D721Med (cell line): ENCODE measurements at regions not wholly inside any gene's neighbourhood (a gene's known extent, or its start where the extent isn't known, plus 50 kb on each side); places are given as distances from the start of the nearest gene placed in this dataset.

Experiments used
- DNase-seq: peaks from one replicate; pipeline ENCODE4 v3.0.0; 2011; ENCODE audit warnings: low spot score; ENCODE audit not compliant: insufficient read length
- FAIRE-seq: peaks from 2 replicates; lab custom pipeline; 2011; peaks lifted over from hg19 to GRCh38; lab: Jason Lieb, UNC
- TF ChIP-seq, protein P1 (sequence below): IDR thresholded peaks from 2 replicates; pipeline ENCODE4 v1.5.1; 2012; ENCODE audit warnings: mild to moderate bottlenecking, control low read depth; ENCODE audit not compliant: insufficient read depth; ENCODE audit errors: missing control alignments

DNA sequence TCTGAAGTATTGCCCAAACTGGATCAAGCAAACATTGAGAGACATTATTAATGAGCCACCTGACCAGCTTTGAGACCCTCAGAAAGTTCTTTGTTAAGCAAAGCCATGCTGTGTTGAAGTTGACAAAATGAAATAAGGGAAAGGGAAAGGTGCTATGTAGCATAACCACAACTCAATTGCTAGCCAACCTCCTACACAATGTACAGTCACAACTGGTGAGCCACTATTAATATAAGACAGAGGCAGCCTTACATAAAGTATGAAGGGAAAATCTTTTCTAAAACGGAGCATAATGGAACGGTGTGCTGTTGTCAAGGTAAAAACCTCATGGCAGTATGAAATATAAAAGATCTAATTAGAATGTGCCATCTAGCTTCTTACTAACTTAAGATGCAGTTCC is 375.8 kb upstream of the ST8SIA4 start:
- no peak for DNase-seq
- TF ChIP-seq, protein P1, sequence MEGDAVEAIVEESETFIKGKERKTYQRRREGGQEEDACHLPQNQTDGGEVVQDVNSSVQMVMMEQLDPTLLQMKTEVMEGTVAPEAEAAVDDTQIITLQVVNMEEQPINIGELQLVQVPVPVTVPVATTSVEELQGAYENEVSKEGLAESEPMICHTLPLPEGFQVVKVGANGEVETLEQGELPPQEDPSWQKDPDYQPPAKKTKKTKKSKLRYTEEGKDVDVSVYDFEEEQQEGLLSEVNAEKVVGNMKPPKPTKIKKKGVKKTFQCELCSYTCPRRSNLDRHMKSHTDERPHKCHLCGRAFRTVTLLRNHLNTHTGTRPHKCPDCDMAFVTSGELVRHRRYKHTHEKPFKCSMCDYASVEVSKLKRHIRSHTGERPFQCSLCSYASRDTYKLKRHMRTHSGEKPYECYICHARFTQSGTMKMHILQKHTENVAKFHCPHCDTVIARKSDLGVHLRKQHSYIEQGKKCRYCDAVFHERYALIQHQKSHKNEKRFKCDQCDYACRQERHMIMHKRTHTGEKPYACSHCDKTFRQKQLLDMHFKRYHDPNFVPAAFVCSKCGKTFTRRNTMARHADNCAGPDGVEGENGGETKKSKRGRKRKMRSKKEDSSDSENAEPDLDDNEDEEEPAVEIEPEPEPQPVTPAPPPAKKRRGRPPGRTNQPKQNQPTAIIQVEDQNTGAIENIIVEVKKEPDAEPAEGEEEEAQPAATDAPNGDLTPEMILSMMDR: no peak
- no peak for FAIRE-seq

DNA sequence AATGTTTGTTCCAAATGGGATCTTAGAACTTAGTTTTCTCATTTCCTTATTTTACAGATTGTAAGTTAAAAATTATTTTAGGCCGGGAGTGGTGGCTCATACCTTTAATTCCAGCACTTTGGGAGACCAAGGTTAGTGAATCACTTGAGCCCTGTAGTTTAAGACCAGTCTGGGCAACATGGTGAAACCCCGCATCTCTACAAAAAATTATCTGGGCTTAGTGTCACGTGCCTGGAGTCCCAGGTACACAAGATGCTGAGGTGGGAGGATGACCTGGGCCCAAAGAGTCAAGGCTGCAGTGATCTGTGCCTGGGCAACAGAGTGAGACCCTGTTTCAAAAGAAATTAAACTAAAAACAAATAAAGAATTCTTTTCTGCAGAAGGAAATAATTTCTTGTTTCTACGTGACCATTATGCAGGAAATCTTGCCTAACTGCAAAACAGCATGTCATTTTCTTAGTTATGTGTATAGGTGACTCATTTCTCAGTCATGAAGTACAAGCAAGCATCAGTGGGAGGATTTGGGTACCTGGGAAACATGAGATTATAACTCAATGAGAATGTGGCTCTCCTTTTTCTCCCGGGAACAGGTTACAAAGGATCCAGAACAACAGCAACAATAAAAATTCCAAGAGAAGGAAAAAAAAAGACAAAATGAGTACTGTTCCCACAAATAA is 375.1 kb upstream of the ST8SIA4 start:
- FAIRE-seq: no peak
- TF ChIP-seq, protein P1: no peak
- DNase-seq: no peak

DNA sequence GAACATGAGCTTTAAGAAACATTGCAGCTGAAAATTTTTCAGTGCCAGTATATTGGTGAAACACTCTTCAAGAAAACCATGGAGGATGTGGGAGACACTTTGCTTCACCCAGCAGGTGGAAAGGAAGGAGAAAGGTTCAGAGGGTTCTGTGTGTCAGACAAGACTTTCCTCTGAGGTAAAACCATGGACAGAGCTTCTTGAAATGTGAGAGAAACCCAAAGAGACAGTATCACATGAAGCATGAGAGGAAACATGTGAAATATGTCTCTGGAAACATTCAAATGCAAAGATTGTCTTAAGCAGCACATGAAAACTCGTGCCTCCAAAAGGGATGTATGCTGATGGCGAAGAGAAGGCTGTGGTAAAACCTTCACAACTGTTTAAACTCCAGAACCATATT is 368.9 kb upstream of the ST8SIA4 start:
- DNase-seq (no peak), FAIRE-seq (no peak)
- TF ChIP-seq, protein P1: no peak

DNA sequence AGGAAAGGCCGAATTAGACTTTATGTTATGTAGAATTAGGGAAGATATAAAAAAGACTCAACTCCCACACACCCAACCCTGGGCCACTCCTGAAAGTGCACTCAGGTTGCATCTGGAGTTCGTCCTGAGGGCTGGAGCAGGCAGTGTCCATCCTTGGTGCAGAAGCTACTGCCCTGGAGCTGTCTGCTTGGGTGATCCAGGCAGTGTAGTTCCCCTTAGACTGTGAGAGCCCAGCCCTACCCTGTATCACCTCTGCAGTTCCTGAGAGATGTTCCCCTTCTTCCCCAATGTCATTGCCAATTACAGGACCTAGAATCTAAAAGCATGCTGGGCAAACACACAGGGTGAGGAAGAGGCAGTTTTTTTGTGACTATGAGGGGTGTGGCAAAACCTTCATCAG is 368.3 kb upstream of the ST8SIA4 start:
- TF ChIP-seq, protein P1: no peak
- no peak for FAIRE-seq
- DNase-seq: no peak

DNA sequence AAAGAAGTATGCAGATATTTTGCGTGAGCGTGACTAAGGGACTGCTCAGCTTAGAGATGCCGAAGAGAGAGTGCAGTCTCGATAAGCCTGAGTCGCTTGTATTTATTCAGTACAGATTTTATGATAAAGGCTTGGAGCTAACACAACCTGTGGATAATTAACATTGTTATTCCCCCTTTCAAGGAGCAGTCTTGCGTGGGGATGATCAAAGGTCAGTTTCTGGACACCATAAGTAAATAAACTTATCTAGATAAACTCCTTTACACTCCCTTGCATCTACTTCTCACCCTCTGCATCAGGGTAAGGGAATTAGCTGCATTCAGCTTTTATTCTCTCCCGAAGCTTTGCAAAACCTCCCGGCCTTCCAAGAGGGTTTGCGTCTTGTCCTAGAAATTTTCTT is 357.8 kb upstream of the ST8SIA4 start:
- DNase-seq (no peak), FAIRE-seq (no peak)
- TF ChIP-seq, protein P1: no peak

DNA sequence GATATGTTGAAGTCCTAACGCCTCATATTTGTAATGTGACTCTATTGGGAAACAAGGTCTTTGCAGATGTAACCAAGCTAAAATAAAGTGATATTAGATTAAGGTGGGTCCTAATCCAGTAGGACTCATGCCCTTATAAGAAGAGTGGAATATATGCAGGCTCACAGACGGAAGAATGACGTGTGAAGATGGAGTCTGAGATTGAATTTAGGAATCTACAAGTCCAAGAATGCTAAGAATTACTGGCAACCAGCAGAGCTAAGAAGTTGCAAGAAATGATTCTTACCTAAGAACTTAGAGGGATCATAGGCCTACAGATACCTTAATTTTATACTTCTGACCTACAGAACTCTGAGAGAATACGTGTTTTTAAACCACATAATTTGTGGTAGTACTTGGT is 350.0 kb upstream of the ST8SIA4 start:
- FAIRE-seq (no peak), DNase-seq (no peak)

DNA sequence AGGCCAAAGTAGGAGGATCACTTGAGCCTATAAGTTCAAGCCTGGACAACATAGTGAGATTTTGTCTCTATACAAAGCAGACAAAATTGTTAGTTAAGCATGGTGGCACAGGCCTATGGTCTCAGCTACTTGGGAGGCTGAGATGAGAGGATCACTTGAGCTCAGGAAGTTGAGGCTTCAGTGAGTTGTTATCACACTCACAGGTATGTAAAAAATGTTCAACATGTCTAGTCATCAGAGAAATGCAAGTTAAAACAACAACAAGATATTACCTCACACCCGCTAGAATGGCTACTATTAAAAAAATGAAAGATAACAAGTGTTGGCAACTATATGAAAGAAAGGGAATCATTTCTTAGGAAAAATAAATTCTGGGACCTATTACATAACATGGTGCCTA is 341.5 kb upstream of the ST8SIA4 start:
- FAIRE-seq: no peak
- no peak for DNase-seq
- TF ChIP-seq, protein P1: no peak

More for the DNA sequence above, 350.0 kb upstream of the ST8SIA4 start:
- TF ChIP-seq, protein P1: no peak
